ENCODE measurements at regions not wholly inside any gene's neighbourhood (a gene's known extent, or its start where the extent isn't known, plus 50 kb on each side); places are given as distances from the start of the nearest gene placed in this dataset.
"Not testable (repeated sequence)": the region's sequence is repeated elsewhere in the genome, so short reads cannot be mapped to it uniquely, and the experiment has no call there.

DNA sequence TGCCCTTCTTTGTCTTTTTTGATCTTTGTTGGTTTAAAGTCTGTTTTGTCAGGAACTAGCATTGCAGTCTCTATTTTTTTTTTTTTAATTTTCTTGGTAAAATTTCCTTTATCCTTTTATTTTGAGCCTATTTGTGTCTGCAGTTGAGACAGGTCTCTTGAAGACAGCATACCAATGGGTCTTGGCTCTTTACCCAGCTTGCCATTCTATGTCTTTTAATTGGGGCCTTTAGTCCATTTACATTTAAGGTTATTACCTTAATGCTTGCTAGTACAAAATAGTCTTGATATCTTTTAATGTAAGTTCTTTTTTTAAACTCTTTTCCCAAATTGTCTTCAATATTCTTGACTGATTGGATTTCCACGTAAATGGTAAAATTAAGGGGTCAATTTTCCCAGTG, 398.3 kb upstream of the CHRM2 start:
- H3K4me3 ChIP-seq (ENCODE audit: low read depth in 1 of 2, low read length in 2 of 2) = no peak overlapping the region
- no peaks in the 10 kb centered on the region for H3K36me3 ChIP-seq (ENCODE audit: control insufficient read depth in 1 of 2, insufficient read depth in 2 of 2, low read length in 2 of 2)
- no peak overlapping the region for H3K9ac ChIP-seq (ENCODE audit: low read depth in 1 of 2, low read length in 2 of 2)
- peaks cover 12 to 23% of the 10 kb centered on the region in 2 donors for H3K9me3 ChIP-seq (ENCODE audit: control insufficient read depth in 1 of 2, low read length in 2 of 2)
- no peaks in the 10 kb centered on the region for H3K4me1 ChIP-seq (ENCODE audit: control insufficient read depth in 1 of 2, insufficient read depth in 2 of 2, low read length in 2 of 2)
- H3K27ac ChIP-seq (ENCODE audit: low read depth, low read length) = no peak overlapping the region
- H3K27me3 ChIP-seq (ENCODE audit: control insufficient read depth in 1 of 2, insufficient read depth in 2 of 2, low read length in 2 of 2) = no peaks in the 10 kb centered on the region

DNA sequence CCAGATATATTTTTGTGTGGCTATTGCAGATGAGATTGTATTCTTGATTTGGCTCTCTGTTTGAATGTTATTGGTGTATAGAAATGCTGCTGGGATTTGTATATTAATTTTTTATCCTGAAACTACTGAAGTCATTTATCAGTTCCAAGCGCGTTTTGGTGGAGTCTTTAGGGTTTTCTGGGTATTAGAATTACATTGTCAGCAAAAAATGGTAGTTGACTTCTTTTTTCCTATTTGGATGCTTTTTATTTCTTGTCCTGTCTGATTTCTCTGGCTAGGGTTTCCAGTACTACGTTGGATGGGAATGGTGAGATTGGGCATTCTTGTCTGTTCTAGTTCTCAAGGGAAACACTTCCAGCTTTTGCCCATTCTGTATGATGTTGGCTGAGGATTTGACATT, 415.5 kb upstream of the CHRM2 start:
- Histone ChIP-seq H3K27me3 (ENCODE audit: control insufficient read depth in 1 of 2, insufficient read depth in 2 of 2, low read length in 2 of 2) (no peaks in the 10 kb centered on the region), H3K9me3 (ENCODE audit: control insufficient read depth in 1 of 2, low read length in 2 of 2) (peaks cover 2 to 6% of the 10 kb centered on the region in 2 donors)

DNA sequence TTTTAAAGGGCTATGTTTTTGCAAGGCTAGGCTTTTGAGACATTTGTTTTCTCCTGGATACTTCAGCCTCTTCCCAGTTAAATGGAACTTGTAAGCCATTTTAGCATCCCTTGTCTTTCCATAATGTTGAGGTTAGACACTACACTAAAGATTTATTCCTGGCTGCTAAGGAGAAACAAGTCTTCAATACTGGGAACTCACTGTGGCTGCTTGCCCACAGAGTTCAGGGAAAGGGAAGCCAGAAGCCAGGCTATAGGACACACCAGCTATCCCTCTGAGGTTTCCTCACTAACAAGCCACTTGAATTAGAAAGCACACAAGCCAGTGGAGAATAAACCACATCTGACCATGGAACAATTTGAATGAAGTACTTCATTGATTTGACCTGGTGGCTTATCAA, 421.7 kb upstream of the CHRM2 start:
- Histone ChIP-seq H3K27me3 (ENCODE audit: control insufficient read depth in 1 of 2, insufficient read depth in 2 of 2, low read length in 2 of 2) (no peaks in the 10 kb centered on the region), H3K4me1 (ENCODE audit: control insufficient read depth in 1 of 2, insufficient read depth in 2 of 2, low read length in 2 of 2) (no peaks in the 10 kb centered on the region), H3K4me3 (ENCODE audit: low read depth in 1 of 2, low read length in 2 of 2) (no peak overlapping the region), H3K9ac (ENCODE audit: low read depth in 1 of 2, low read length in 2 of 2) (no peak overlapping the region), H3K27ac (ENCODE audit: low read depth, low read length) (no peak overlapping the region), H3K36me3 (ENCODE audit: control insufficient read depth in 1 of 2, insufficient read depth in 2 of 2, low read length in 2 of 2) (no peaks in the 10 kb centered on the region), H3K9me3 (ENCODE audit: control insufficient read depth in 1 of 2, low read length in 2 of 2) (no peaks in the 10 kb centered on the region)

More for the DNA sequence above, 415.5 kb upstream of the CHRM2 start:
- no peak overlapping the region for H3K4me3 ChIP-seq (ENCODE audit: low read depth in 1 of 2, low read length in 2 of 2)
- H3K36me3 ChIP-seq (ENCODE audit: control insufficient read depth in 1 of 2, insufficient read depth in 2 of 2, low read length in 2 of 2) = no peaks in the 10 kb centered on the region
- H3K4me1 ChIP-seq (ENCODE audit: control insufficient read depth in 1 of 2, insufficient read depth in 2 of 2, low read length in 2 of 2) = no peaks in the 10 kb centered on the region
- no peak overlapping the region for H3K9ac ChIP-seq (ENCODE audit: low read depth in 1 of 2, low read length in 2 of 2)
- no peak overlapping the region for H3K27ac ChIP-seq (ENCODE audit: low read depth, low read length)

DNA sequence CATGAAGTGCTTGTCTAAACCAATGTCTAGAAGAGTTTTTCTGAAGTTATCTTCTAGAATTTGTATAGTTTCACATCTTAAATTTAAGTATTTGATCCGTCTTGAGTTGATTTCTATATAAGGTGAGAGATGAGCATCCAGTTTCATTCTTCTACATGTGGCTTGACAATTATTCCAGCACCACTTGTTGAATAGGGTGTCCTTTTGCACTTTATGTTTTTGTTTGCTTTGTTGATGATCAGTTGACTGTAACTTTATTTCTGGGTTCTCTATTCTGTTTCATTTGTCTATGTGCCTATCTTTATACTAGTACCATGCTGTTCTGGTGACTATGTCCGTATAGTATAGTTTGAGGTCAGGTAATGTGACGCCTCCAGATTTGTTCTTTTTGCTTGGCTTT, 426.6 kb upstream of the CHRM2 start:
- no peaks in the 10 kb centered on the region for H3K4me1 ChIP-seq (ENCODE audit: control insufficient read depth in 1 of 2, insufficient read depth in 2 of 2, low read length in 2 of 2)
- H3K9me3 ChIP-seq (ENCODE audit: control insufficient read depth in 1 of 2, low read length in 2 of 2) = no peaks in the 10 kb centered on the region
- H3K27me3 ChIP-seq (ENCODE audit: control insufficient read depth in 1 of 2, insufficient read depth in 2 of 2, low read length in 2 of 2) = no peaks in the 10 kb centered on the region
- no peak overlapping the region for H3K4me3 ChIP-seq (ENCODE audit: low read depth in 1 of 2, low read length in 2 of 2)
- no peaks in the 10 kb centered on the region for H3K36me3 ChIP-seq (ENCODE audit: control insufficient read depth in 1 of 2, insufficient read depth in 2 of 2, low read length in 2 of 2)
- H3K9ac ChIP-seq (ENCODE audit: low read depth in 1 of 2, low read length in 2 of 2) = no peak overlapping the region
- no peak overlapping the region for H3K27ac ChIP-seq (ENCODE audit: low read depth, low read length)

DNA sequence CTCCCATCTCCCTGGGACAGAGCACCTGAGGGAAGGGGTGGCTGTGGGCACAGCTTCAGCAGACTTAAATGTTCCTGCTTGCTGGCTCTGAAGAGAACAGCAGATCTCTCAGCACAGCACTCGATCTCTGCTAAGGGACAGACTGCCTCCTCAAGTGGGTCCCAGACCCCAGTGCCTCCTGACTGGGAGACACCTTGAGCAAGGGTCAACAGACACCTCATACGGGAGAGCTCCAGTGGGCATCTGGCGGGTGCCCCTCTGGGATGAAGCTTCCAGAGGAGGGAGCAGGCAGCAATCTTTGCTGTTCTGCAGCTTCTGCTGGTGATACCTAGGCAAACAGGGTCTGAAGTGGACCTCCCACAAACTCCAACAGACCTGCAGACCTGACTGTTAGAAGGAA, 436.7 kb upstream of the CHRM2 start:
- not testable (repeated sequence) for H3K4me1 ChIP-seq (ENCODE audit: control insufficient read depth in 1 of 2, insufficient read depth in 2 of 2, low read length in 2 of 2); H3K9ac ChIP-seq (ENCODE audit: low read depth in 1 of 2, low read length in 2 of 2); H3K4me3 ChIP-seq (ENCODE audit: low read depth in 1 of 2, low read length in 2 of 2); H3K27me3 ChIP-seq (ENCODE audit: control insufficient read depth in 1 of 2, insufficient read depth in 2 of 2, low read length in 2 of 2); H3K27ac ChIP-seq (ENCODE audit: low read depth, low read length); H3K9me3 ChIP-seq (ENCODE audit: control insufficient read depth in 1 of 2, low read length in 2 of 2); H3K36me3 ChIP-seq (ENCODE audit: control insufficient read depth in 1 of 2, insufficient read depth in 2 of 2, low read length in 2 of 2)

DNA sequence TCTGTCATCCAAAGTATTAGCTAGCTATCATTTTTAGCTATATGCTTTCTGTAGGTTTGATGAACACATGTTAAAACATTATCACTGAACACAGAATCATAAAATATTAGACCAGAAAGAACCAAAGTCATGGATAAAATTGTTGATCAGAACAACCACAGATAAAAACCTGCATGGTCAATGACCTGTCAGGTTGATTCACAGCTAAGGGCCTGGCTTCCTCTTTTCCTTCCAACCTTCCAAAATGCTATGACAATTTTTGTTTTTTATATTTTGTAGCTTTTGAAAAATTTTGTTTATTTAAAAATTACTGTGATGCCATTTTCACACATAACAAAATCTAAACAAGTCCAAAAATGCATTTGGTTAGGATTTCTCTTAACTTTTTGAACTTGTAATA, 444.4 kb upstream of the CHRM2 start:
- Histone ChIP-seq H3K27me3 (ENCODE audit: control insufficient read depth in 1 of 2, insufficient read depth in 2 of 2, low read length in 2 of 2) (no peaks in the 10 kb centered on the region), H3K36me3 (ENCODE audit: control insufficient read depth in 1 of 2, insufficient read depth in 2 of 2, low read length in 2 of 2) (no peaks in the 10 kb centered on the region), H3K4me1 (ENCODE audit: control insufficient read depth in 1 of 2, insufficient read depth in 2 of 2, low read length in 2 of 2) (no peaks in the 10 kb centered on the region), H3K4me3 (ENCODE audit: low read depth in 1 of 2, low read length in 2 of 2) (no peak overlapping the region), H3K27ac (ENCODE audit: low read depth, low read length) (no peak overlapping the region), H3K9me3 (ENCODE audit: control insufficient read depth in 1 of 2, low read length in 2 of 2) (peaks cover 0 to 3% of the 10 kb centered on the region in 2 donors), H3K9ac (ENCODE audit: low read depth in 1 of 2, low read length in 2 of 2) (no peak overlapping the region)

DNA sequence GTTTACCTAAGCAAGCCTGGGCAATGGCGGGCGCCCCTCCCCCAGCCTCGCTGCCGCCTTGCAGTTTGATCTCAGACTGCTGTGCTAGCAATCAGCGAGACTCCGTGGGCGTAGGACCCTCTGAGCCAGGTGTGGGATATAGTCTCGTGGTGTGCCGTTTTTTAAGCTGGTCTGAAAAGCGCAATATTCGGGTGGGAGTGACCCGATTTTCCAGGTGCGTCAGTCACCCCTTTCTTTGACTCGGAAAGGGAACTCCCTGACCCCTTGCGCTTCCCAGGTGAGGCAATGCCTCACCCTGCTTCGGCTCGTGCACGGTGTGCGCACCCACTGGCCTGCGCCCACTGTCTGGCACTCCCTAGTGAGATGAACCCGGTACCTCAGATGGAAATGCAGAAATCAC, 442.6 kb upstream of the MTPN start:
- H3K36me3 ChIP-seq (ENCODE audit: control insufficient read depth in 1 of 2, insufficient read depth in 2 of 2, low read length in 2 of 2); H3K9ac ChIP-seq (ENCODE audit: low read depth in 1 of 2, low read length in 2 of 2); H3K27ac ChIP-seq (ENCODE audit: low read depth, low read length); H3K4me1 ChIP-seq (ENCODE audit: control insufficient read depth in 1 of 2, insufficient read depth in 2 of 2, low read length in 2 of 2); H3K27me3 ChIP-seq (ENCODE audit: control insufficient read depth in 1 of 2, insufficient read depth in 2 of 2, low read length in 2 of 2); H3K9me3 ChIP-seq (ENCODE audit: control insufficient read depth in 1 of 2, low read length in 2 of 2); H3K4me3 ChIP-seq (ENCODE audit: low read depth in 1 of 2, low read length in 2 of 2): not testable (repeated sequence)

DNA sequence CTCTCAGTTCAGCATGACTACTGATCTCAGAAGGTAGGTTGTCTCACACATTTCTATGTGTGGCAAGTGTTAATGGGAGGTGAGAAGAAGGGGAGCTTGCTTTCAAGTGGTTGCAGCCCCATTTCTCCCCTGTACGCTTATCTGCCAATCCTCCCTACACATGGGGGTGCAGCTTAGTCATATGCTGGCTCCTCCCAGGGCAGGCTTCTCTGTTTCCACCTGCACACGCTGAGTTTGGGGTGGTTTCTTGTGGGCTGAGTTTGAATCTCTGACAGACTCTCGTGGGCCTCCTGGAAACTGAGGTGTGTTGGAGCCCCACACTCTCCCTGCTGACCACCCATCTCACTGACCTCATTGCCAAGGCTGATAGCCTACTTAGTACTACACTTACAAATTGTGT, 435.8 kb upstream of the MTPN start:
- Histone ChIP-seq H3K4me1 (ENCODE audit: control insufficient read depth in 1 of 2, insufficient read depth in 2 of 2, low read length in 2 of 2) (no peaks in the 10 kb centered on the region), H3K4me3 (ENCODE audit: low read depth in 1 of 2, low read length in 2 of 2) (no peak overlapping the region), H3K27ac (ENCODE audit: low read depth, low read length) (no peak overlapping the region), H3K9ac (ENCODE audit: low read depth in 1 of 2, low read length in 2 of 2) (no peak overlapping the region), H3K36me3 (ENCODE audit: control insufficient read depth in 1 of 2, insufficient read depth in 2 of 2, low read length in 2 of 2) (no peaks in the 10 kb centered on the region), H3K27me3 (ENCODE audit: control insufficient read depth in 1 of 2, insufficient read depth in 2 of 2, low read length in 2 of 2) (no peaks in the 10 kb centered on the region), H3K9me3 (ENCODE audit: control insufficient read depth in 1 of 2, low read length in 2 of 2) (peaks cover 6 to 11% of the 10 kb centered on the region in 2 donors)

DNA sequence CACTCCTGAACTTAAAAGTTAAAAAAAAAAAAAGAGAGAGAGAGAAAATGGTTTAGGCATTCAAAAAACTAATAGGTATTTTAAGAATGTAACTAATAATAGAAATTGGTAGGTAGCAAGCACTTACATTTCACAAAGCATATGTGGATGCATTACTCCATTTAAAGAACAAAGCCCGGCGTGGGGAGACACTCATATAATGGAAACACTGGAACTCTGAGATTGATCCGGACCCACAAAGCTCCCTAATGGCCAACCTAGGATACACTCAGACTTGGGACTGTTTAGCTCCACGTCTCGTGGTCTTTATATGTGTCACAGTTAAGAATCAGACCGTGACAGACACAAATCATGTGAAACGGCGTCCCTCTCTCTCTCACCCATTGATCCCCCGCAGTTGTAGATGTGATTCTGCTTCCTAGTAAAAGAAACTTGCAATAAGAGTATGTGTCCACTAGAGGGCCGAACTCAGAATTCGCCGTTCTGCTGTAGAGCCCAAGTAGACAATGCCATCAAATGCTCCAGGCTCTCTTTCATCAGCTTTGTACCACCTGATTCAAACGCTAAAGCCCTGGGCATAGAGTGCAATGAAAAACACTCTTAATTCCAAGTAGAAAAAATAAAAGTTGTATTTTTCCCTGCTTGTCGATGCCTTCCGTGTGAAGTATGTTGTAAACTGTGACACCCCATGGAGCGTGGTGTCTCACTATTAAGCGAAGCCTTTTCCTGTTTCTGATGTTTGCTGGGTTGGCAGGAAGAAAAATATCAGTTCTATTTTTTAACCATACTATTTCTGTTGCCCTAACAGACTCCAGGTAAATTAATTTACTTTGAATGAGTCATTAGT, 429.0 kb upstream of the MTPN start:
- no peaks in the 10 kb centered on the region for H3K4me1 ChIP-seq (ENCODE audit: control insufficient read depth in 1 of 2, insufficient read depth in 2 of 2, low read length in 2 of 2)
- no peak overlapping the region for H3K9ac ChIP-seq (ENCODE audit: low read depth in 1 of 2, low read length in 2 of 2)
- H3K27ac ChIP-seq (ENCODE audit: low read depth, low read length) = no peak overlapping the region
- no peaks in the 10 kb centered on the region for H3K9me3 ChIP-seq (ENCODE audit: control insufficient read depth in 1 of 2, low read length in 2 of 2)
- H3K27me3 ChIP-seq (ENCODE audit: control insufficient read depth in 1 of 2, insufficient read depth in 2 of 2, low read length in 2 of 2) = no peaks in the 10 kb centered on the region
- H3K4me3 ChIP-seq (ENCODE audit: low read depth in 1 of 2, low read length in 2 of 2) = no peak overlapping the region
- H3K36me3 ChIP-seq (ENCODE audit: control insufficient read depth in 1 of 2, insufficient read depth in 2 of 2, low read length in 2 of 2) = no peaks in the 10 kb centered on the region

DNA sequence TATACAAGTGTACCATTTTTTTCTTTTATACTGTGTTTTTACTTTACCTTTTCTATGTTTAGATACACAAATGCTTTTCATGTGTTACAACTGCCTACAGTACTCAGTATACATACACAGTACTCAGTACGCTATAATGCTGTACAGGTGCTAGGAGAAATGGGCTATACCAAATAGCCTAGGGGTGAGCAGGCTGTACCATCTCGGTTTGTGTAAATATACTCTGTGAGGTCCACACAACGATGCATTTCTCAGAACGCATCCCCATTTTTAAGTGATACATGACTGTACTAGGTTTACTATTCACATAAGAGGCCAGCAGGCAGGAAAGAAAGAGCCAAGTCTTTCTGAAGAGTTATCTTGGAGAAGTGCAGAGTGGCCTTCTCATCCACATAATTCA, 426.4 kb upstream of the MTPN start:
- Histone ChIP-seq H3K9me3 (ENCODE audit: control insufficient read depth in 1 of 2, low read length in 2 of 2) (no peaks in the 10 kb centered on the region), H3K4me1 (ENCODE audit: control insufficient read depth in 1 of 2, insufficient read depth in 2 of 2, low read length in 2 of 2) (no peaks in the 10 kb centered on the region), H3K27ac (ENCODE audit: low read depth, low read length) (no peak overlapping the region), H3K36me3 (ENCODE audit: control insufficient read depth in 1 of 2, insufficient read depth in 2 of 2, low read length in 2 of 2) (no peaks in the 10 kb centered on the region), H3K4me3 (ENCODE audit: low read depth in 1 of 2, low read length in 2 of 2) (no peak overlapping the region), H3K27me3 (ENCODE audit: control insufficient read depth in 1 of 2, insufficient read depth in 2 of 2, low read length in 2 of 2) (no peaks in the 10 kb centered on the region), H3K9ac (ENCODE audit: low read depth in 1 of 2, low read length in 2 of 2) (no peak overlapping the region)
